GM12878 (cell line): ENCODE measurements at regions not wholly inside any gene's neighbourhood (a gene's known extent, or its start where the extent isn't known, plus 50 kb on each side); places are given as distances from the start of the nearest gene placed in this dataset.

Experiments used
- ASH2L ChIP-seq: fragments of 300-600, 200-600 bp; sonication (generic); IDR thresholded peaks from 2 replicates; pipeline ENCODE4 v1.6.1; 2017; ENCODE audit warnings: low read depth, mild to moderate bottlenecking, borderline replicate concordance
- CTCF ChIP-seq, 3 experiments: IDR thresholded peaks in 2 of 3; conservative IDR thresholded peaks in 1 of 3; 2 replicates each; pipeline ENCODE4 v1.5.1; 2011; ENCODE audit warnings: low read depth in 3 of 3, low read length in 3 of 3, mild to moderate bottlenecking in 3 of 3, control low read depth in 2 of 3, moderate library complexity in 2 of 3, inconsistent platforms in 1 of 3, mixed read lengths in 1 of 3; ENCODE audit not compliant: control insufficient read depth in 2 of 3, insufficient read depth in 1 of 3; ENCODE audit errors: extremely low read depth in 1 of 3
- EP300 ChIP-seq, 2 experiments: fragments of 150-350 bp in 1 of 2; IDR thresholded peaks; 2 replicates each; pipeline ENCODE4 v1.6.1; 2011 to 2012; ENCODE audit warnings: low read depth in 2 of 2, low read length in 2 of 2, borderline replicate concordance in 1 of 2, improper control_type of control experiment in 1 of 2, inconsistent platforms in 1 of 2; ENCODE audit not compliant: control insufficient read depth in 1 of 2
- FOS ChIP-seq: IDR thresholded peaks from 3 replicates; pipeline ENCODE4 v1.6.1; 2011; ENCODE audit warnings: borderline replicate concordance; ENCODE audit not compliant: insufficient read length; ENCODE audit errors: extremely low read depth
- HDGF ChIP-seq: fragments of 450-650 bp; IDR thresholded peaks from 2 replicates; pipeline ENCODE4 v1.6.1; 2016; ENCODE audit warnings: antibody characterized with exemption
- JUND ChIP-seq: IDR thresholded peaks from 2 replicates; pipeline ENCODE4 v1.6.1; 2012; ENCODE audit warnings: low read depth, mild to moderate bottlenecking, low read length, improper control_type of control experiment, moderate library complexity
- MXI1 ChIP-seq: fragments of 150-350 bp; IDR thresholded peaks from 2 replicates; pipeline ENCODE4 v1.6.1; 2011; ENCODE audit warnings: low read depth, mild to moderate bottlenecking, inconsistent platforms, low read length, improper control_type of control experiment
- MYC ChIP-seq: IDR thresholded peaks from 2 replicates; pipeline ENCODE4 v1.6.1; 2011; ENCODE audit warnings: mild to moderate bottlenecking, low read length, moderate library complexity, inconsistent platforms; ENCODE audit not compliant: insufficient read depth, insufficient replicate concordance, insufficient read length, severe bottlenecking
- NFIC ChIP-seq: IDR thresholded peaks from 2 replicates; pipeline ENCODE4 v1.6.1; 2012; ENCODE audit warnings: low read depth, mild to moderate bottlenecking, inconsistent platforms, low read length, moderate library complexity
- POLR2A ChIP-seq: IDR thresholded peaks from 2 replicates; pipeline ENCODE4 v1.6.1; 2011; ENCODE audit warnings: low read depth, mild to moderate bottlenecking, low read length
- RAD21 ChIP-seq: IDR thresholded peaks from 2 replicates; pipeline ENCODE4 v1.6.1; 2011; ENCODE audit warnings: mild to moderate bottlenecking, low read depth, low read length, moderate library complexity; ENCODE audit not compliant: insufficient read depth
- SP1 ChIP-seq: IDR thresholded peaks from one replicate; pipeline ENCODE4 v1.6.1; 2011; ENCODE audit warnings: low read depth, low read length
- TCF12 ChIP-seq: IDR thresholded peaks from 2 replicates; pipeline ENCODE4 v1.6.1; 2011; ENCODE audit warnings: low read depth, mild to moderate bottlenecking, low read length
- TF ChIP-seq, protein P1 (sequence below): IDR thresholded peaks from 2 replicates; pipeline ENCODE4 v1.6.1; 2012; ENCODE audit warnings: low read depth, low read length, improper control_type of control experiment

GRCh38 chr7:50923476-50923875 is 140.8 kb upstream of the GRB10 start:
- TF ChIP-seq JUND (no peak), FOS (no peak), ASH2L (no peak), CTCF (IDR thresholded peaks at IDR 0.05 in 2 of 3, conservative IDR thresholded peaks at IDR 0.05 in 1 of 3; ENCODE audit: control insufficient read depth in 2 of 3, extremely low read depth in 1 of 3, insufficient read depth in 1 of 3, low read depth in 3 of 3, low read length in 3 of 3) (no peak), EP300 (IDR thresholded peaks at IDR 0.05; ENCODE audit: borderline replicate concordance in 1 of 2, control insufficient read depth in 1 of 2, low read depth in 2 of 2, low read length in 2 of 2) (no peak), MYC (no peak), RAD21 (no peak), SP1 (no peak), HDGF (no peak), MXI1 (no peak), TCF12 (no peak), POLR2A (no peak), NFIC (no peak)
- TF ChIP-seq, protein P1, sequence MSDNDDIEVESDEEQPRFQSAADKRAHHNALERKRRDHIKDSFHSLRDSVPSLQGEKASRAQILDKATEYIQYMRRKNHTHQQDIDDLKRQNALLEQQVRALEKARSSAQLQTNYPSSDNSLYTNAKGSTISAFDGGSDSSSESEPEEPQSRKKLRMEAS = no peak
